Spleen (tissue), 7 donors: ENCODE measurements at regions not wholly inside any gene's neighbourhood (a gene's known extent, or its start where the extent isn't known, plus 50 kb on each side); places are given as distances from the start of the nearest gene placed in this dataset.

ENCODE experiments used
- CTCF ChIP-seq, 11 experiments: fragments of 200-600 bp in 7 of 11; fragments of 450-650 bp in 4 of 11; sonication (generic) in 4 of 11; IDR thresholded peaks in 8 of 11; conservative IDR thresholded peaks in 3 of 11; 1 replicate in 7 of 11; 2 replicates in 4 of 11; pipeline versions ENCODE4 v1.4.0 to v1.8.0; 2016 to 2021; ENCODE audit warnings: antibody characterized with exemption in 11 of 11, inconsistent platforms in 4 of 11, mild to moderate bottlenecking in 1 of 11
- POLR2AphosphoS5 ChIP-seq, 3 donors: sonication (generic); formaldehyde crosslinking; IDR thresholded peaks; one replicate each; pipeline ENCODE4 v1.5.1; 2017; ENCODE audit warnings: antibody characterized with exemption in 3 of 3
- donor health status: DM: no; HTN: no; CAD: no; lungs with moderate emphysema.
- donor health status: DM: no; HTN: no; CAD: no.
- donor health status: DM: no; HTN: no; CAD: no.

- TF ChIP-seq CTCF (IDR thresholded peaks at IDR 0.05 in 8 of 11, conservative IDR thresholded peaks at IDR 0.05 in 3 of 11) = no peak
- TF ChIP-seq POLR2AphosphoS5 (IDR thresholded peaks at IDR 0.05) = no peak
These were observed 189.1 kb downstream of the ANXA2 start for GRCh38 chr15:60208709-60209108.
